ENCODE measurements at regions not wholly inside any gene's neighbourhood (a gene's known extent, or its start where the extent isn't known, plus 50 kb on each side); places are given as distances from the start of the nearest gene placed in this dataset.

DNA sequence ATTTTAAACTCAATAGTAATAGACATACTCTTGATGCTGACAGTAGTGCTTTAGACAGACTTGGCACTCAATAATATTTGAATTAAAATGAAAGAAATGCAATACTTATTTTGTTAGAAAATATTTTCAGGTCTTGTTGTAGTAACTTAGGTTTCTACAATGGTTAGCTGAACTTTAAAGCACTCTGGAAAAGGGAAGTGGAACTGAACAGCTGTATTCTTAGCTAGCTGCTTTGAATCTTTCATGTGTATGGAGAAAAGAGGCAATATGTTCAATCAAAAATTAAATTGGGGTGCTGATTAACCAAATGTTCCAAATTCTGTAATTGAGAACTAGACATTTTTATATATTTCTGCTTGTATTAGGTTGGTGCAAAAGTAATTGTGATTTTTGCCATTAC, 517.9 kb upstream of the RAG2 start:
- TF ChIP-seq, protein P1, sequence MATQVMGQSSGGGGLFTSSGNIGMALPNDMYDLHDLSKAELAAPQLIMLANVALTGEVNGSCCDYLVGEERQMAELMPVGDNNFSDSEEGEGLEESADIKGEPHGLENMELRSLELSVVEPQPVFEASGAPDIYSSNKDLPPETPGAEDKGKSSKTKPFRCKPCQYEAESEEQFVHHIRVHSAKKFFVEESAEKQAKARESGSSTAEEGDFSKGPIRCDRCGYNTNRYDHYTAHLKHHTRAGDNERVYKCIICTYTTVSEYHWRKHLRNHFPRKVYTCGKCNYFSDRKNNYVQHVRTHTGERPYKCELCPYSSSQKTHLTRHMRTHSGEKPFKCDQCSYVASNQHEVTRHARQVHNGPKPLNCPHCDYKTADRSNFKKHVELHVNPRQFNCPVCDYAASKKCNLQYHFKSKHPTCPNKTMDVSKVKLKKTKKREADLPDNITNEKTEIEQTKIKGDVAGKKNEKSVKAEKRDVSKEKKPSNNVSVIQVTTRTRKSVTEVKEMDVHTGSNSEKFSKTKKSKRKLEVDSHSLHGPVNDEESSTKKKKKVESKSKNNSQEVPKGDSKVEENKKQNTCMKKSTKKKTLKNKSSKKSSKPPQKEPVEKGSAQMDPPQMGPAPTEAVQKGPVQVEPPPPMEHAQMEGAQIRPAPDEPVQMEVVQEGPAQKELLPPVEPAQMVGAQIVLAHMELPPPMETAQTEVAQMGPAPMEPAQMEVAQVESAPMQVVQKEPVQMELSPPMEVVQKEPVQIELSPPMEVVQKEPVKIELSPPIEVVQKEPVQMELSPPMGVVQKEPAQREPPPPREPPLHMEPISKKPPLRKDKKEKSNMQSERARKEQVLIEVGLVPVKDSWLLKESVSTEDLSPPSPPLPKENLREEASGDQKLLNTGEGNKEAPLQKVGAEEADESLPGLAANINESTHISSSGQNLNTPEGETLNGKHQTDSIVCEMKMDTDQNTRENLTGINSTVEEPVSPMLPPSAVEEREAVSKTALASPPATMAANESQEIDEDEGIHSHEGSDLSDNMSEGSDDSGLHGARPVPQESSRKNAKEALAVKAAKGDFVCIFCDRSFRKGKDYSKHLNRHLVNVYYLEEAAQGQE (IDR thresholded peaks at IDR 0.05; ENCODE audit: low read depth), result no peak
- TF ChIP-seq RAD21 (IDR thresholded peaks at IDR 0.05; ENCODE audit: low read depth) (no peak), CBX3 (IDR thresholded peaks at IDR 0.05; ENCODE audit: low read depth) (no peak), JUND (IDR thresholded peaks at IDR 0.05) (no peak), SIN3A (IDR thresholded peaks at IDR 0.05; ENCODE audit: low read depth) (no peak), POLR2A (IDR thresholded peaks at IDR 0.05; ENCODE audit: borderline replicate concordance, extremely low read depth, insufficient read depth, insufficient read length) (no peak), TCF7L2 (IDR thresholded peaks at IDR 0.05; ENCODE audit: borderline replicate concordance, extremely low read depth, insufficient read depth, insufficient read length) (no peak), ZNF274 (IDR thresholded peaks at IDR 0.05; ENCODE audit: low read depth, low read length) (no peak), EZH2 (IDR thresholded peaks at IDR 0.05) (no peak), ZFX (IDR thresholded peaks at IDR 0.05) (no peak), POLR2AphosphoS5 (IDR thresholded peaks at IDR 0.05; ENCODE audit: low read depth, low read length) (no peak)
- TF ChIP-seq, protein P2, sequence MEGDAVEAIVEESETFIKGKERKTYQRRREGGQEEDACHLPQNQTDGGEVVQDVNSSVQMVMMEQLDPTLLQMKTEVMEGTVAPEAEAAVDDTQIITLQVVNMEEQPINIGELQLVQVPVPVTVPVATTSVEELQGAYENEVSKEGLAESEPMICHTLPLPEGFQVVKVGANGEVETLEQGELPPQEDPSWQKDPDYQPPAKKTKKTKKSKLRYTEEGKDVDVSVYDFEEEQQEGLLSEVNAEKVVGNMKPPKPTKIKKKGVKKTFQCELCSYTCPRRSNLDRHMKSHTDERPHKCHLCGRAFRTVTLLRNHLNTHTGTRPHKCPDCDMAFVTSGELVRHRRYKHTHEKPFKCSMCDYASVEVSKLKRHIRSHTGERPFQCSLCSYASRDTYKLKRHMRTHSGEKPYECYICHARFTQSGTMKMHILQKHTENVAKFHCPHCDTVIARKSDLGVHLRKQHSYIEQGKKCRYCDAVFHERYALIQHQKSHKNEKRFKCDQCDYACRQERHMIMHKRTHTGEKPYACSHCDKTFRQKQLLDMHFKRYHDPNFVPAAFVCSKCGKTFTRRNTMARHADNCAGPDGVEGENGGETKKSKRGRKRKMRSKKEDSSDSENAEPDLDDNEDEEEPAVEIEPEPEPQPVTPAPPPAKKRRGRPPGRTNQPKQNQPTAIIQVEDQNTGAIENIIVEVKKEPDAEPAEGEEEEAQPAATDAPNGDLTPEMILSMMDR (IDR thresholded peaks at IDR 0.05 in 2 of 3, conservative IDR thresholded peaks at IDR 0.05 in 1 of 3; ENCODE audit: borderline replicate concordance in 1 of 3, insufficient read depth in 1 of 3, low read depth in 2 of 3, low read length in 2 of 3), result no peak
- TF ChIP-seq, protein P3, sequence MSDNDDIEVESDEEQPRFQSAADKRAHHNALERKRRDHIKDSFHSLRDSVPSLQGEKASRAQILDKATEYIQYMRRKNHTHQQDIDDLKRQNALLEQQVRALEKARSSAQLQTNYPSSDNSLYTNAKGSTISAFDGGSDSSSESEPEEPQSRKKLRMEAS (IDR thresholded peaks at IDR 0.05), result no peak
- TF ChIP-seq, protein P4, sequence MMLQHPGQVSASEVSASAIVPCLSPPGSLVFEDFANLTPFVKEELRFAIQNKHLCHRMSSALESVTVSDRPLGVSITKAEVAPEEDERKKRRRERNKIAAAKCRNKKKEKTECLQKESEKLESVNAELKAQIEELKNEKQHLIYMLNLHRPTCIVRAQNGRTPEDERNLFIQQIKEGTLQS (IDR thresholded peaks at IDR 0.05), result no peak
